H1 (cell line): ENCODE measurements at regions not wholly inside any gene's neighbourhood (a gene's known extent, or its start where the extent isn't known, plus 50 kb on each side); places are given as distances from the start of the nearest gene placed in this dataset.

Experiments
- CHD2 ChIP-seq: IDR thresholded peaks from 2 replicates; pipeline ENCODE4 v1.6.1; 2012; ENCODE audit warnings: low read length, improper control_type of control experiment
- CTCF ChIP-seq, 3 experiments: IDR thresholded peaks; 1 replicate in 2 of 3; 2 replicates in 1 of 3; pipeline versions ENCODE4 v1.5.1 to v1.6.1; 2011; ENCODE audit warnings: low read length in 3 of 3, mild to moderate bottlenecking in 3 of 3, inconsistent platforms in 2 of 3, low read depth in 1 of 3, moderate library complexity in 1 of 3; ENCODE audit not compliant: insufficient read depth in 1 of 3; ENCODE audit errors: control extremely low read depth in 1 of 3
- EP300 ChIP-seq, 2 experiments: IDR thresholded peaks; 1 replicate in 1 of 2; 2 replicates in 1 of 2; pipeline ENCODE4 v1.6.1; 2011 to 2012; ENCODE audit warnings: low read depth in 2 of 2, low read length in 2 of 2, mild to moderate bottlenecking in 2 of 2, borderline replicate concordance in 1 of 2, inconsistent platforms in 1 of 2, moderate library complexity in 1 of 2
- GABPA ChIP-seq: IDR thresholded peaks from 2 replicates; pipeline ENCODE4 v1.6.1; 2011; ENCODE audit warnings: mild to moderate bottlenecking, low read length, moderate library complexity, borderline replicate concordance; ENCODE audit not compliant: insufficient read depth
- HDAC6 ChIP-seq: IDR thresholded peaks from one replicate; pipeline ENCODE4 v1.7.1; 2012; ENCODE audit warnings: low read depth, mild to moderate bottlenecking, inconsistent platforms, low read length, moderate library complexity
- MAX ChIP-seq: IDR thresholded peaks from 2 replicates; pipeline ENCODE4 v1.6.1; 2012; ENCODE audit warnings: inconsistent platforms
- POLR2A ChIP-seq, 2 experiments: IDR thresholded peaks; 1 replicate in 1 of 2; 2 replicates in 1 of 2; pipeline ENCODE4 v1.6.1; 2011; ENCODE audit warnings: low read depth in 2 of 2, low read length in 2 of 2, mild to moderate bottlenecking in 2 of 2; ENCODE audit errors: control extremely low read depth in 1 of 2
- SUZ12 ChIP-seq: fragments of 200-600 bp; sonication (generic); IDR thresholded peaks from 2 replicates; pipeline ENCODE4 v1.6.1; 2012; ENCODE audit warnings: mild to moderate bottlenecking, inconsistent platforms, low read length, moderate library complexity, mixed read lengths
- TAF1 ChIP-seq: IDR thresholded peaks from 2 replicates; pipeline ENCODE4 v1.6.1; 2011; ENCODE audit warnings: mild to moderate bottlenecking, low read depth, low read length
- YY1 ChIP-seq: IDR thresholded peaks from 2 replicates; pipeline ENCODE4 v1.6.1; 2011; ENCODE audit warnings: low read depth, mild to moderate bottlenecking, low read length

GRCh38 chr2:66794070-66794469, 359.1 kb downstream of the MEIS1 start:
- TF ChIP-seq EP300 (IDR thresholded peaks at IDR 0.05; ENCODE audit: borderline replicate concordance in 1 of 2, low read depth in 2 of 2, low read length in 2 of 2) (no peak), POLR2A (IDR thresholded peaks at IDR 0.05; ENCODE audit: control extremely low read depth in 1 of 2, low read depth in 2 of 2, low read length in 2 of 2) (no peak), GABPA (no peak), CHD2 (no peak), TAF1 (no peak), CTCF (IDR thresholded peaks at IDR 0.05; ENCODE audit: control extremely low read depth in 1 of 3, insufficient read depth in 1 of 3, low read depth in 1 of 3, low read length in 3 of 3) (no peak), YY1 (no peak), MAX (no peak), HDAC6 (no peak), SUZ12 (no peak)
